GM12878 (cell line): ENCODE measurements at regions not wholly inside any gene's neighbourhood (a gene's known extent, or its start where the extent isn't known, plus 50 kb on each side); places are given as distances from the start of the nearest gene placed in this dataset.

Experiments
- EP300 ChIP-seq, 2 experiments: fragments of 150-350 bp in 1 of 2; IDR thresholded peaks; 2 replicates each; pipeline ENCODE4 v1.6.1; 2011 to 2012; ENCODE audit warnings: low read depth in 2 of 2, low read length in 2 of 2, borderline replicate concordance in 1 of 2, improper control_type of control experiment in 1 of 2, inconsistent platforms in 1 of 2; ENCODE audit not compliant: control insufficient read depth in 1 of 2
- SRF ChIP-seq, 2 experiments: IDR thresholded peaks; 2 replicates each; pipeline ENCODE4 v1.6.1; 2011; ENCODE audit warnings: low read depth in 2 of 2, low read length in 2 of 2, mild to moderate bottlenecking in 1 of 2, moderate library complexity in 1 of 2
- ZNF274 ChIP-seq: IDR thresholded peaks from one replicate; pipeline ENCODE4 v1.8.0; 2011; ENCODE audit not compliant: insufficient read length, insufficient read depth

DNA sequence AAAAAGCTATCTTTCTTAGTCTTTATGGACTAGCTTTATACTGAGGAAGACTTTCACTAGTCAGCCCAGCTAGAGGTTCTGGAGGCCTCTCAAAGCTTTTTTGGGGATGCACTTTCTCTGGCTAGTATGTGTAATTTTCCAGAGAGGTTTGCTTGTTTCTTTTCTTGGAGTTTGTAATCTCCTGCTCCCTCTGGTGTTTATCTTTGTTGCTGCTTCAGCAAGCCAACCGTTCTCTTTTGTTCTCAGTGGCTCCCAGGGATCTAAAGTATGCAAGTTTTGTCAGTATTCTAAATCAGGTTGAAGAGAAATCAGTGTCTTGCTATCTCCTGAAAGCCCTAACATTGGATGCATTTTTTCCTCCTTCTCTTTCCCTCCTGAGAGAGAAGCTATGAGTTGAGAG lies 121.1 kb upstream of the MYO16 start:
- TF ChIP-seq EP300 (IDR thresholded peaks at IDR 0.05; ENCODE audit: borderline replicate concordance in 1 of 2, control insufficient read depth in 1 of 2, low read depth in 2 of 2, low read length in 2 of 2) (no peak), SRF (IDR thresholded peaks at IDR 0.05; ENCODE audit: low read depth in 2 of 2, low read length in 2 of 2) (no peak), ZNF274 (no peak)
